Naive thymus-derived CD4-positive, alpha-beta T cell (primary cell): ENCODE measurements at regions not wholly inside any gene's neighbourhood (a gene's known extent, or its start where the extent isn't known, plus 50 kb on each side); places are given as distances from the start of the nearest gene placed in this dataset.

Experiments
- ATAC-seq: fragments of 150-1000 bp; cut with Tn5 transposase; 2 replicates; pipeline ENCODE4 v1.10.0; 2021; ENCODE audit warnings: mild to moderate bottlenecking, moderate library complexity
- CTCF ChIA-PET: fragments of 350-600 bp; sonication (Branson Sonifier 250); formaldehyde crosslinking; loops from one replicate; lab custom pipeline; 2021; ENCODE audit warnings: antibody characterized with exemption; lab: Charles Lee
- POLR2A ChIA-PET: fragments of 350-600 bp; sonication (Branson Sonifier 250); formaldehyde crosslinking; loops from one replicate; lab custom pipeline; 2021; ENCODE audit warnings: antibody characterized with exemption, inconsistent platforms; lab: Charles Lee
- DNase-seq, 9 donors: peaks; one replicate each; pipeline versions ENCODE4 v3.0.0 to v3.0.0-alpha.2; 2020 to 2022; ENCODE audit warnings: mixed read lengths in 1 of 9
- H3K27ac ChIP-seq: one replicate; pipeline ENCODE4 v1.7.0; 2013; ENCODE audit warnings: mild to moderate bottlenecking, low read depth, low read length, moderate library complexity
- H3K27me3 ChIP-seq, 2 donors: one replicate each; pipeline ENCODE4 v1.7.0; 2013; ENCODE audit warnings: low read length in 2 of 2, mild to moderate bottlenecking in 2 of 2, moderate library complexity in 2 of 2; ENCODE audit not compliant: control insufficient read depth in 2 of 2, insufficient read depth in 2 of 2
- H3K36me3 ChIP-seq, 3 experiments: 1 replicate in 2 of 3; 2 replicates in 1 of 3; pipeline ENCODE4 v1.7.0; 2013; ENCODE audit warnings: low read length in 3 of 3, mild to moderate bottlenecking in 3 of 3, moderate library complexity in 1 of 3; ENCODE audit not compliant: insufficient read depth in 3 of 3, control insufficient read depth in 2 of 3
- H3K4me1 ChIP-seq, 2 donors: one replicate each; pipeline ENCODE4 v1.7.0; 2013; ENCODE audit warnings: low read length in 2 of 2, mild to moderate bottlenecking in 2 of 2, moderate library complexity in 1 of 2; ENCODE audit not compliant: control insufficient read depth in 2 of 2, insufficient read depth in 2 of 2
- H3K4me3 ChIP-seq: 2 replicates; pipeline ENCODE4 v1.7.0; 2013; ENCODE audit warnings: mild to moderate bottlenecking, low read length
- H3K9me3 ChIP-seq, 3 experiments: 1 replicate in 2 of 3; 2 replicates in 1 of 3; pipeline ENCODE4 v1.7.0; 2013; ENCODE audit warnings: low read length in 3 of 3; ENCODE audit not compliant: control insufficient read depth in 2 of 3
- H3K27ac Mint-ChIP-seq, 9 donors: one replicate each; pipeline ENCODE4 v1.8.0; 2020 to 2022; ENCODE audit warnings: mixed read lengths in 9 of 9, mild to moderate bottlenecking in 8 of 9, moderate library complexity in 5 of 9, inconsistent platforms in 2 of 9
- H3K27me3 Mint-ChIP-seq, 5 donors: one replicate each; pipeline ENCODE4 v1.8.0; 2021 to 2022; ENCODE audit warnings: mixed read lengths in 5 of 5, mild to moderate bottlenecking in 1 of 5
- H3K36me3 Mint-ChIP-seq, 5 donors: one replicate each; pipeline ENCODE4 v1.8.0; 2020 to 2022; ENCODE audit warnings: mixed read lengths in 5 of 5, mild to moderate bottlenecking in 3 of 5, inconsistent platforms in 1 of 5
- H3K4me1 Mint-ChIP-seq, 7 donors: one replicate each; pipeline ENCODE4 v1.8.0; 2020 to 2022; ENCODE audit warnings: mixed read lengths in 7 of 7, mild to moderate bottlenecking in 3 of 7, inconsistent platforms in 1 of 7
- H3K4me3 Mint-ChIP-seq, 10 donors: one replicate each; pipeline ENCODE4 v1.8.0; 2020 to 2022; ENCODE audit warnings: mild to moderate bottlenecking in 10 of 10, mixed read lengths in 10 of 10, moderate library complexity in 6 of 10, inconsistent platforms in 2 of 10
- H3K9me3 Mint-ChIP-seq, 11 donors: one replicate each; pipeline ENCODE4 v1.8.0; 2020 to 2022; ENCODE audit warnings: mixed read lengths in 11 of 11, mild to moderate bottlenecking in 4 of 11, inconsistent platforms in 1 of 11, moderate library complexity in 1 of 11
- intact Hi-C, 2 donors: fragments of 100-400 bp; cut with micrococcal nuclease; formaldehyde crosslinking; loops; one replicate each; pipeline ENCODE4 v1.15.1; 2023

DNA sequence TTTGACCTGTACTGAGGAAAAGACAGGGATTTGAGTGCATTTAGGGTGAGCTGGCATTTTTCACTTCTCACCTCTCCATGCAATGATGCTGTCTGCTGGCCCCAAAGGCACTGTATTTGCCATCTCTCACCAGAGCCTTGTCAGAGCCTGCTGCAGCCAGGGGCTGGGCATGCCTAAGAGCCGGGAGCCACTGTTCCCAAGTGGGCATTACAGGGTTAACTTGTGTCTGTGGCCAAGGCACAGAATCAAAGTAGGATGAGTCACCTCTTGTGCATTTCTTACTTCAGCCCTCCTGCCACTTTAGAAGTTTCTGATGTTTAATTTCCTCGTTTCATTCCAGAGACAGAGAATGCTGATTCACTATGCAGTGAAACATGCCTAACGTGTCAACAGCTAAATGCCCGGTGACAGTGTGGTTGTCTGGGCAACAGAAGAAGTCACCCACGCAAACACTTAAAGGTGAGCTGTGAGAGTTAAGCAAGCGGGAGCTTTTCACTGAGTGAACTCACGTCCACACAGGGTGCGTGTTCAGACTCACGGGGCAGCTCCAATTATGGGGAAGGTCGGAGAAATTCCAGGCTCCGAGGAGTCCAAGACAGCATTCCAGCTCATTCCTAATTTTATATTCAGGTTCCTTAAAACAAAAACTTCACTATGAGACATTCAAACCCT is 57.1 kb upstream of the IGFBP3 start:
- DNase-seq (no peak), ATAC-seq (no peak)
- peaks cover 0 to 4% (median 0%) of the 10 kb centered on the region in 11 donors for H3K9me3 Mint-ChIP-seq
- Histone ChIP-seq H3K4me3 (no peak overlapping the region), H3K27me3 (no peaks in the 10 kb centered on the region), H3K4me1 (no peaks in the 10 kb centered on the region), H3K36me3 (peaks cover 0 to 3% (median 0%) of the 10 kb centered on the region in 3 experiments), H3K27ac (no peak overlapping the region), H3K9me3 (no peaks in the 10 kb centered on the region)
- H3K27ac Mint-ChIP-seq: peak overlapping the region in 1 of 9 donors; percentile 23
- POLR2A ChIA-PET: no interaction called here
- CTCF ChIA-PET: no interaction called here
- H3K4me1 Mint-ChIP-seq: peaks cover 0 to 5% (median 0%) of the 10 kb centered on the region in 7 donors
- no peak overlapping the region for H3K4me3 Mint-ChIP-seq
- peaks cover 0 to 47% (median 29%) of the 10 kb centered on the region in 5 donors for H3K36me3 Mint-ChIP-seq
- H3K27me3 Mint-ChIP-seq: no peaks in the 10 kb centered on the region
- intact Hi-C loops: no loop called here

DNA sequence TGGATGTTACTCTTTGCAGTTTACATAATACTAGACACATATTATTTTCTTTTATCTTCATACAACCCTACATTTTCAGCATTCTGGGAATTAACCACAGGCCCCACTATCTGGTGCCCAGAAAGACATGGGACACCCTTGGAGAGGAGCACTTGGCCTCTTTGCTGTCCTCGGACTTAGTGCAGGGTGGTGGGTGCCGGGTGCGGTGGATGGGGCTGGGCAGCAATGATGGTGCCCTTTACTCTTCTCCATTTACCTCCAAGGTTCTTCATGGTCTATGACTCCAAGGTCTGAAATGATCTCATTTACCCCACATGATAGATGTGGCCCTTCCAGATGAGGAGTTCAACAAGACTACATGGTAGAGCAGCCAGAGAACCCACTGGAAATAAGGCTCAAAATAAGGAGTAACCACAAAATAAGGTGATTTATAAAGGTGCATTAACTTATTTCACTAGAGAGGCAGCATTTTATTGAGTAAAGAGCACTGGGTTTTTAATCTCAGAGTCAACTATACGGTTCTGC is 56.2 kb upstream of the IGFBP3 start:
- peaks cover 0 to 47% (median 29%) of the 10 kb centered on the region in 5 donors for H3K36me3 Mint-ChIP-seq
- peaks cover 0 to 4% (median 0%) of the 10 kb centered on the region in 11 donors for H3K9me3 Mint-ChIP-seq
- H3K4me3 Mint-ChIP-seq: no peak overlapping the region
- peaks cover 0 to 3% (median 0%) of the 10 kb centered on the region in 3 experiments for H3K36me3 ChIP-seq
- ChIA-PET CTCF (no interaction called here), POLR2A (no interaction called here)
- H3K4me1 ChIP-seq: no peaks in the 10 kb centered on the region
- intact Hi-C loops: no loop called here
- peaks cover 0 to 8% (median 0%) of the 10 kb centered on the region in 7 donors for H3K4me1 Mint-ChIP-seq
- H3K9me3 ChIP-seq: no peaks in the 10 kb centered on the region
- no peaks in the 10 kb centered on the region for H3K27me3 Mint-ChIP-seq
- ATAC-seq (no peak), DNase-seq (no peak)
- H3K4me3 ChIP-seq: no peak overlapping the region
- no peak overlapping the region for H3K27ac ChIP-seq
- no peaks in the 10 kb centered on the region for H3K27me3 ChIP-seq
- H3K27ac Mint-ChIP-seq: no peak overlapping the region

DNA sequence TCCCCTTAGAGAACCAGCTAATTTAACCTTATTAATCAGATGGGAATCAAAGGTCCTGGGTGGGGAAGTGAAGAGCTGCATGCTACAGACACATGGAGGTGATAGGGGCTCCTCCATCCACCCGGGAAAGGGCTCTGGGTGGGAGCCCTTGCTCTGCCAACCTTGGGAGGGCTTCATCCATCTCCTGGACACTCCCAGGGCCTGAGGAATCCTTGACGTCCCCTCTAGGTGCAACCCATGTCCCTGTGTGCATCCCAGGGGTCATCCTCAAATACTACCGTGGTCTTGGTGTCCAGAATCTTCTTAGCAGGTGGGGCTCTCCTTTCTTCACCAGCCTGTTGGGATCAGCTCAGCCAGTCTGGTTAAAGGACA is 55.4 kb upstream of the IGFBP3 start:
- no peak for ATAC-seq
- ChIA-PET POLR2A (no interaction called here), CTCF (no interaction called here)
- Histone ChIP-seq H3K4me3 (no peak overlapping the region), H3K9me3 (no peaks in the 10 kb centered on the region), H3K36me3 (peaks cover 0 to 3% (median 0%) of the 10 kb centered on the region in 3 experiments), H3K27ac (no peak overlapping the region), H3K4me1 (no peaks in the 10 kb centered on the region), H3K27me3 (no peaks in the 10 kb centered on the region)
- Mint-ChIP-seq H3K4me3 (no peak overlapping the region), H3K9me3 (peaks cover 0 to 4% (median 0%) of the 10 kb centered on the region in 11 donors), H3K27ac (no peak overlapping the region), H3K27me3 (no peaks in the 10 kb centered on the region), H3K36me3 (peaks cover 0 to 39% (median 25%) of the 10 kb centered on the region in 5 donors), H3K4me1 (peaks cover 0 to 8% (median 0%) of the 10 kb centered on the region in 7 donors)
- intact Hi-C loops: no loop called here
- DNase-seq: no peak

DNA sequence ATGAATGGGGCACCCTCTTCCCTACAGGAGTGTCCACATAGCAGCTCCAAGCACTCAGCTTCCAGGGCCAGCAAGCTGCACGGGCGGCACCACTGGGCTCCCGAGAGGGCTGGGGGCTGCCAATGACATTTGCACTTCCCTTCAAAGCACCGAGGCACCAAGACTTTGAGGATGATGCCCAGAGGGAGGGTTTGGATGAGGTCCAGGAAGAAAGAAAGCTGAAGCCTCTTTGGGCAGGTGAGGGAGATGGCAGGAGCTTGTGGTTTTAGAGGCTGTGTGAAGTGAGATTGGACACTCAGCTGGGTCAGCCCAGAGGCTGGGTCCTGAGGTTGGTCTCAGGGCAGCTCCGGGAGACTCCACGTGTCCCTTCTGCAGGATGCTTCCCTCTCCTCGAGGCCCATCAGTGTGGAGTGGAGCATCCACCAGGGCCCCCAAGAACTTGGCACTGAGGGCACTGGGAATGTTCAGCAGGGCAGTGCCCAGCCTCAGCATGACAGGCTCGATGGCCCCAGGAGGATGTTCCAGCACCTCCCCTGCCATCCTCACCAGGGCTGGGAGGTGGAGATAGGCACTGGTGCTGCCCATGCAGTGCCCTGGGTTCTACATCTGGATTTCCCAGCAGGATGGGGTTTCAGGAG is 54.9 kb upstream of the IGFBP3 start:
- no peak overlapping the region for H3K27ac ChIP-seq
- CTCF ChIA-PET: no interaction called here

DNA sequence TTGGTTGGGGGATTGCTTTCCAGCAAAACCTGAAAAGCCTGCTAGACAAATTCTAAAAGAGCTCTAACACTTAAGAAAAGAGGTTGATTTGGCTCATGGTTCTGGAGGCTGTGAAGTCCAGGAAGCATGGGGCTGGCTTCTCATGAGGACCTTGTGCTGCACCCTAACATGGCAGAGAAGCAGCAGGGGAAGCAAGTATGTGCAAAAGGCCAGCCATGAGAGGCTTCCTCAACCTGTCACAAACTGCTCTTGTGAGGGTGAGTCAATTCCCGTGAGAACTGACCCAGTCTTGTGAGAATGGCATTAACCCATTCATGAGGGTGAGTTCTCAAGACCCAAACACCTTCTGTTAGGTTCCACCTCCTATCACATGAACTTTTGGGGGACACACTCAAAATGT is 54.3 kb upstream of the IGFBP3 start:
- POLR2A ChIA-PET: interaction anchor here (0.5 kb wide), 1 partner anchor 497 kb away, joined by 3 read pairs; no protein-coding TSS in a partner anchor
- Mint-ChIP-seq H3K4me1 (peaks cover 0 to 8% (median 0%) of the 10 kb centered on the region in 7 donors), H3K9me3 (peaks cover 0 to 4% (median 0%) of the 10 kb centered on the region in 11 donors), H3K4me3 (no peak overlapping the region), H3K27ac (no peak overlapping the region), H3K36me3 (peaks cover 0 to 33% (median 15%) of the 10 kb centered on the region in 5 donors), H3K27me3 (no peaks in the 10 kb centered on the region)
- no peaks in the 10 kb centered on the region for H3K4me1 ChIP-seq
- CTCF ChIA-PET: no interaction called here
- ATAC-seq (no peak), DNase-seq (no peak)
- no peaks in the 10 kb centered on the region for H3K9me3 ChIP-seq
- intact Hi-C loops: no loop called here
- no peaks in the 10 kb centered on the region for H3K27me3 ChIP-seq
- peaks cover 0 to under 1% (median 0%) of the 10 kb centered on the region in 3 experiments for H3K36me3 ChIP-seq
- H3K27ac ChIP-seq: no peak overlapping the region
- H3K4me3 ChIP-seq: no peak overlapping the region

More for the DNA sequence above, 54.9 kb upstream of the IGFBP3 start:
- no peak for DNase-seq
- H3K27ac Mint-ChIP-seq: no peak overlapping the region
- peaks cover 0 to 4% (median 0%) of the 10 kb centered on the region in 11 donors for H3K9me3 Mint-ChIP-seq
- ATAC-seq: no peak
- peaks cover 0 to 35% (median 21%) of the 10 kb centered on the region in 5 donors for H3K36me3 Mint-ChIP-seq
- intact Hi-C loops: no loop called here
- peaks cover 0 to 3% (median 0%) of the 10 kb centered on the region in 3 experiments for H3K36me3 ChIP-seq
- H3K4me1 ChIP-seq: no peaks in the 10 kb centered on the region
- POLR2A ChIA-PET: no interaction called here
- no peak overlapping the region for H3K4me3 Mint-ChIP-seq
- H3K27me3 Mint-ChIP-seq: no peaks in the 10 kb centered on the region
- no peaks in the 10 kb centered on the region for H3K9me3 ChIP-seq
- peaks cover 0 to 8% (median 0%) of the 10 kb centered on the region in 7 donors for H3K4me1 Mint-ChIP-seq
- no peak overlapping the region for H3K4me3 ChIP-seq
- H3K27me3 ChIP-seq: no peaks in the 10 kb centered on the region

DNA sequence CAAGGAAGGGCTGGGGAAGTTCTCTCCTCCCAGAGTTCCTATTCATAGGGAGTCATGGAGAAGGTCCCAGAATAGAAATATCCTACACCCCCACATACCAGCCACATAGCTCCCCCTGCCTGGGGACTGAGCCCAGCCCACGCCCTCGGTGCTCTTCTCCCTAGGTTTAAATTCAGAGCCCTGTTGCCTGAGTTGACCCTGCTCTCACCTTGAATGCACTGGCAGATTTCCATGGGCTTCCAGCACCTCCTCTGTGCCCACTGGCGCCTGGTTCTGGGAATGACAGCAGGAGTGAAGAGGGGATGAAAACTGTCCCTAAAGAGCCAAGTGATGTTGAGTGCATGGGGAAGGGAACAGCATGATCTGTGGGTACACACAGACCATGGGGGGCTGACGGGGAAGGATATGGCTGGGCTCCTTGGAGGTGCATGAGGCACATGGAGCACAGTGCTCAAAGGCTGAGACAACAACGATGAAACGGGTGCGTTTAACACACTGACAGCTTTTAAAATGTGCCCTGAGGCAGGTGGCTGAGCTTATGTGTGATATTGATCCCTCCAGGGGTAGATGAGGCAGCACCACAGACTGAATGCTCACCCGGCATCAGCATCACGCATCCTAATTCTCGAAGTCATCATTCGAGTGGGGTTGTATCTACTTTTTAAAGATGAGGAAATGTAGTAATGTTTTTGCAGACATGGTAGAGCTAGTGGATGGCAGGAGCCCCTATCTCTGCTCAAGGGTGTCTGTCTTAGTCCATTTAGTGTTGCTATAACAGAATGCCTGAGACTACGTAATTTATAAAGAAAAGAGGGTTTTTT is 53.7 kb upstream of the IGFBP3 start:
- no peak for ATAC-seq
- peaks cover 0 to 30% (median 15%) of the 10 kb centered on the region in 5 donors for H3K36me3 Mint-ChIP-seq
- ChIA-PET POLR2A (interaction anchor here (0.5 kb wide), 1 partner anchor 498 kb away, joined by 3 read pairs; no protein-coding TSS in a partner anchor), CTCF (no interaction called here)
- no peaks in the 10 kb centered on the region for H3K4me1 ChIP-seq
- no peak overlapping the region for H3K27ac Mint-ChIP-seq
- no peak for DNase-seq
- no peak overlapping the region for H3K4me3 ChIP-seq
- intact Hi-C loops: no loop called here
- peaks cover 0 to 8% (median 0%) of the 10 kb centered on the region in 7 donors for H3K4me1 Mint-ChIP-seq
- no peaks in the 10 kb centered on the region for H3K36me3 ChIP-seq
- H3K9me3 Mint-ChIP-seq: peaks cover 0 to 4% (median 0%) of the 10 kb centered on the region in 11 donors
- no peaks in the 10 kb centered on the region for H3K9me3 ChIP-seq
- H3K27ac ChIP-seq: no peak overlapping the region
- peak overlapping the region in 2 of 10 donors; percentile 18 to 59 for H3K4me3 Mint-ChIP-seq
- no peaks in the 10 kb centered on the region for H3K27me3 Mint-ChIP-seq
- no peaks in the 10 kb centered on the region for H3K27me3 ChIP-seq
